ENCODE measurements at regions not wholly inside any gene's neighbourhood (a gene's known extent, or its start where the extent isn't known, plus 50 kb on each side); places are given as distances from the start of the nearest gene placed in this dataset.

- Histone ChIP-seq H3K27ac (no peak overlapping the region), H3K27me3 (peaks cover 9% of the 10 kb centered on the region), H3K4me1 (no peaks in the 10 kb centered on the region), H3K36me3 (no peaks in the 10 kb centered on the region), H3K4me3 (no peak overlapping the region), H3K9me3 (no peaks in the 10 kb centered on the region)
- WGBS, result 95% methylated on average over 15 of the region's 15 CpGs
- DNase-seq (ENCODE audit: low spot score in 2 of 2), result no peak
- no peak for TF ChIP-seq EP300 (IDR thresholded peaks at IDR 0.05)
- no peak for TF ChIP-seq CTCF (IDR thresholded peaks at IDR 0.05)
- no peak for TF ChIP-seq POLR2A (IDR thresholded peaks at IDR 0.05)
- no peak for TF ChIP-seq POLR2AphosphoS5 (IDR thresholded peaks at IDR 0.05)
These were observed 350.8 kb upstream of the CAMK1G start for GRCh38 chr1:209232759-209233158.

- DNase-seq (ENCODE audit: low spot score in 2 of 2), result no peak
- no peak overlapping the region for H3K27ac ChIP-seq
- 96% methylated on average over 4 of the region's 4 CpGs for WGBS
- H3K36me3 ChIP-seq, result no peaks in the 10 kb centered on the region
- no peaks in the 10 kb centered on the region for H3K9me3 ChIP-seq
- H3K4me1 ChIP-seq, result no peaks in the 10 kb centered on the region
- H3K4me3 ChIP-seq, result no peak overlapping the region
- TF ChIP-seq POLR2A (IDR thresholded peaks at IDR 0.05), result no peak
- no peak for TF ChIP-seq EP300 (IDR thresholded peaks at IDR 0.05)
- TF ChIP-seq POLR2AphosphoS5 (IDR thresholded peaks at IDR 0.05), result no peak
- TF ChIP-seq CTCF (IDR thresholded peaks at IDR 0.05), result no peak
- H3K27me3 ChIP-seq, result peaks cover 9% of the 10 kb centered on the region
These were observed 348.3 kb upstream of the CAMK1G start for GRCh38 chr1:209235166-209235565.

GRCh38 chr1:209238356-209238755 lies 345.2 kb upstream of the CAMK1G start:
- no peaks in the 10 kb centered on the region for H3K9me3 ChIP-seq
- no peak for DNase-seq (ENCODE audit: low spot score in 2 of 2)
- H3K36me3 ChIP-seq, result no peaks in the 10 kb centered on the region
- 75% methylated on average over 1 of the region's 1 CpG for WGBS
- H3K4me1 ChIP-seq, result no peaks in the 10 kb centered on the region
- no peak overlapping the region for H3K4me3 ChIP-seq
- H3K27ac ChIP-seq, result no peak overlapping the region
- TF ChIP-seq EP300 (IDR thresholded peaks at IDR 0.05) (no peak), CTCF (IDR thresholded peaks at IDR 0.05) (no peak), POLR2AphosphoS5 (IDR thresholded peaks at IDR 0.05) (no peak), POLR2A (IDR thresholded peaks at IDR 0.05) (no peak)
- H3K27me3 ChIP-seq, result peaks cover 15% of the 10 kb centered on the region

GRCh38 chr1:209240351-209240750 lies 343.2 kb upstream of the CAMK1G start:
- H3K27ac ChIP-seq, result no peak overlapping the region
- H3K4me3 ChIP-seq, result no peak overlapping the region
- 73% methylated on average over 2 of the region's 2 CpGs for WGBS
- no peaks in the 10 kb centered on the region for H3K36me3 ChIP-seq
- TF ChIP-seq EP300 (IDR thresholded peaks at IDR 0.05) (no peak), POLR2A (IDR thresholded peaks at IDR 0.05) (no peak), POLR2AphosphoS5 (IDR thresholded peaks at IDR 0.05) (no peak), CTCF (IDR thresholded peaks at IDR 0.05) (no peak)
- peaks cover 15% of the 10 kb centered on the region for H3K27me3 ChIP-seq
- no peaks in the 10 kb centered on the region for H3K9me3 ChIP-seq
- no peaks in the 10 kb centered on the region for H3K4me1 ChIP-seq
- no peak for DNase-seq (ENCODE audit: low spot score in 2 of 2)

- Histone ChIP-seq H3K27me3 (peaks cover 15% of the 10 kb centered on the region), H3K4me3 (no peak overlapping the region), H3K36me3 (no peaks in the 10 kb centered on the region), H3K27ac (no peak overlapping the region), H3K9me3 (no peaks in the 10 kb centered on the region), H3K4me1 (no peaks in the 10 kb centered on the region)
- TF ChIP-seq CTCF (IDR thresholded peaks at IDR 0.05), result no peak
- no peak for TF ChIP-seq POLR2A (IDR thresholded peaks at IDR 0.05)
- 70% methylated on average over 6 of the region's 6 CpGs for WGBS
- no peak for DNase-seq (ENCODE audit: low spot score in 2 of 2)
These were observed 342.0 kb upstream of the CAMK1G start for GRCh38 chr1:209241487-209241886.
